ENCODE measurements at regions not wholly inside any gene's neighbourhood (a gene's known extent, or its start where the extent isn't known, plus 50 kb on each side); places are given as distances from the start of the nearest gene placed in this dataset.
A peak's percentile ranks its signal among the peaks of the same experiment; 100 is the strongest.
"Not testable (repeated sequence)": the region's sequence is repeated elsewhere in the genome, so short reads cannot be mapped to it uniquely, and the experiment has no call there.

GRCh38 chr2:111313711-111314110 lies 193.0 kb downstream of the BCL2L11 start:
- ATAC-seq (replicated peaks); H3K36me3 Mint-ChIP-seq (ENCODE audit: low read depth): not testable (repeated sequence)

GRCh38 chr2:111315188-111315917 lies 194.6 kb downstream of the BCL2L11 start:
- H3K36me3 Mint-ChIP-seq (ENCODE audit: low read depth); H3K4me1 Mint-ChIP-seq; H3K27ac Mint-ChIP-seq; H3K4me3 Mint-ChIP-seq; H3K9me3 Mint-ChIP-seq; H3K27me3 Mint-ChIP-seq: not testable (repeated sequence)
- peak; percentile 27 for ATAC-seq (replicated peaks)

More at GRCh38 chr2:111313711-111314110, 193.0 kb downstream of the BCL2L11 start:
- not testable (repeated sequence) for H3K4me3 Mint-ChIP-seq, H3K27me3 Mint-ChIP-seq, H3K4me1 Mint-ChIP-seq, H3K9me3 Mint-ChIP-seq, H3K27ac Mint-ChIP-seq

- H3K9me3 Mint-ChIP-seq; H3K36me3 Mint-ChIP-seq (ENCODE audit: low read depth); H3K27me3 Mint-ChIP-seq; H3K4me1 Mint-ChIP-seq: not testable (repeated sequence)
- Mint-ChIP-seq H3K4me3 (peak overlapping the region; percentile 37), H3K27ac (peak overlapping the region; percentile 73)
- ATAC-seq (replicated peaks), result peak; percentile 55
These were observed 195.6 kb downstream of the BCL2L11 start for GRCh38 chr2:111316221-111316741.

- H3K4me3 Mint-ChIP-seq, H3K27ac Mint-ChIP-seq: not testable (repeated sequence)
These were observed 196.3 kb downstream of the BCL2L11 start for GRCh38 chr2:111316881-111317549.

GRCh38 chr2:111319552-111319951 lies 198.8 kb downstream of the BCL2L11 start:
- H3K9me3 Mint-ChIP-seq; H3K4me3 Mint-ChIP-seq; H3K4me1 Mint-ChIP-seq; H3K27me3 Mint-ChIP-seq; H3K36me3 Mint-ChIP-seq (ENCODE audit: low read depth); H3K27ac Mint-ChIP-seq: not testable (repeated sequence)
- peak; percentile 61 for ATAC-seq (replicated peaks)

More at GRCh38 chr2:111316881-111317549, 196.3 kb downstream of the BCL2L11 start:
- not testable (repeated sequence) for H3K4me1 Mint-ChIP-seq; H3K9me3 Mint-ChIP-seq; H3K27me3 Mint-ChIP-seq; H3K36me3 Mint-ChIP-seq (ENCODE audit: low read depth)
- peak; percentile 66 for ATAC-seq (replicated peaks)

GRCh38 chr2:111320264-111320663 lies 199.6 kb downstream of the BCL2L11 start:
- ATAC-seq (replicated peaks), result not testable (repeated sequence)

GRCh38 chr2:111320965-111321364 lies 200.3 kb downstream of the BCL2L11 start:
- not testable (repeated sequence) for H3K27ac Mint-ChIP-seq; H3K4me3 Mint-ChIP-seq; H3K27me3 Mint-ChIP-seq; H3K4me1 Mint-ChIP-seq; H3K9me3 Mint-ChIP-seq; H3K36me3 Mint-ChIP-seq (ENCODE audit: low read depth)
- ATAC-seq (replicated peaks), result peak; percentile 53

More at GRCh38 chr2:111320264-111320663, 199.6 kb downstream of the BCL2L11 start:
- H3K27ac Mint-ChIP-seq; H3K9me3 Mint-ChIP-seq; H3K4me1 Mint-ChIP-seq; H3K36me3 Mint-ChIP-seq (ENCODE audit: low read depth); H3K27me3 Mint-ChIP-seq: not testable (repeated sequence)
- peak overlapping the region; percentile 34 for H3K4me3 Mint-ChIP-seq

GRCh38 chr2:111323384-111323783 lies 202.7 kb downstream of the BCL2L11 start:
- not testable (repeated sequence) for H3K27me3 Mint-ChIP-seq; H3K4me1 Mint-ChIP-seq; H3K36me3 Mint-ChIP-seq (ENCODE audit: low read depth); H3K9me3 Mint-ChIP-seq; ATAC-seq (replicated peaks); H3K4me3 Mint-ChIP-seq; H3K27ac Mint-ChIP-seq

GRCh38 chr2:111327726-111328125 lies 207.0 kb downstream of the BCL2L11 start:
- not testable (repeated sequence) for ATAC-seq (replicated peaks); H3K36me3 Mint-ChIP-seq (ENCODE audit: low read depth)

GRCh38 chr2:111329309-111329708 lies 208.6 kb downstream of the BCL2L11 start:
- H3K27me3 Mint-ChIP-seq; H3K9me3 Mint-ChIP-seq; H3K4me3 Mint-ChIP-seq; H3K4me1 Mint-ChIP-seq; ATAC-seq (replicated peaks); H3K27ac Mint-ChIP-seq; H3K36me3 Mint-ChIP-seq (ENCODE audit: low read depth): not testable (repeated sequence)

More at GRCh38 chr2:111327726-111328125, 207.0 kb downstream of the BCL2L11 start:
- not testable (repeated sequence) for H3K4me1 Mint-ChIP-seq, H3K9me3 Mint-ChIP-seq, H3K27ac Mint-ChIP-seq, H3K4me3 Mint-ChIP-seq, H3K27me3 Mint-ChIP-seq

- not testable (repeated sequence) for H3K4me3 Mint-ChIP-seq; H3K27me3 Mint-ChIP-seq; H3K4me1 Mint-ChIP-seq; H3K27ac Mint-ChIP-seq; H3K36me3 Mint-ChIP-seq (ENCODE audit: low read depth); H3K9me3 Mint-ChIP-seq; ATAC-seq (replicated peaks)
These were observed 210.5 kb downstream of the BCL2L11 start for GRCh38 chr2:111331099-111331724.

- H3K9me3 Mint-ChIP-seq; H3K27me3 Mint-ChIP-seq; ATAC-seq (replicated peaks); H3K36me3 Mint-ChIP-seq (ENCODE audit: low read depth); H3K4me3 Mint-ChIP-seq; H3K4me1 Mint-ChIP-seq; H3K27ac Mint-ChIP-seq: not testable (repeated sequence)
These were observed 214.7 kb downstream of the BCL2L11 start for GRCh38 chr2:111335220-111335907.

GRCh38 chr2:111338474-111338873 lies 217.8 kb downstream of the BCL2L11 start:
- H3K4me3 Mint-ChIP-seq; H3K27ac Mint-ChIP-seq; H3K36me3 Mint-ChIP-seq (ENCODE audit: low read depth); H3K27me3 Mint-ChIP-seq; H3K4me1 Mint-ChIP-seq; ATAC-seq (replicated peaks); H3K9me3 Mint-ChIP-seq: not testable (repeated sequence)

- H3K4me3 Mint-ChIP-seq; H3K27ac Mint-ChIP-seq; H3K27me3 Mint-ChIP-seq; ATAC-seq (replicated peaks); H3K36me3 Mint-ChIP-seq (ENCODE audit: low read depth); H3K9me3 Mint-ChIP-seq; H3K4me1 Mint-ChIP-seq: not testable (repeated sequence)
These were observed 218.8 kb downstream of the BCL2L11 start for GRCh38 chr2:111339476-111339875.
